ENCODE measurements at regions not wholly inside any gene's neighbourhood (a gene's known extent, or its start where the extent isn't known, plus 50 kb on each side); places are given as distances from the start of the nearest gene placed in this dataset.

GRCh38 chr2:115904516-115904915 lies 1462.1 kb downstream of the DPP10 start:
- Mint-ChIP-seq H3K4me1 (ENCODE audit: unreplicated experiment) (peaks cover 9% of the 10 kb centered on the region), H3K36me3 (ENCODE audit: low read depth, unreplicated experiment) (no peaks in the 10 kb centered on the region), H3K9me3 (ENCODE audit: unreplicated experiment) (no peaks in the 10 kb centered on the region), H3K4me3 (ENCODE audit: unreplicated experiment) (no peak overlapping the region), H3K27me3 (ENCODE audit: unreplicated experiment) (no peaks in the 10 kb centered on the region), H3K27ac (ENCODE audit: unreplicated experiment) (no peak overlapping the region)
- TF ChIP-seq, protein P1, sequence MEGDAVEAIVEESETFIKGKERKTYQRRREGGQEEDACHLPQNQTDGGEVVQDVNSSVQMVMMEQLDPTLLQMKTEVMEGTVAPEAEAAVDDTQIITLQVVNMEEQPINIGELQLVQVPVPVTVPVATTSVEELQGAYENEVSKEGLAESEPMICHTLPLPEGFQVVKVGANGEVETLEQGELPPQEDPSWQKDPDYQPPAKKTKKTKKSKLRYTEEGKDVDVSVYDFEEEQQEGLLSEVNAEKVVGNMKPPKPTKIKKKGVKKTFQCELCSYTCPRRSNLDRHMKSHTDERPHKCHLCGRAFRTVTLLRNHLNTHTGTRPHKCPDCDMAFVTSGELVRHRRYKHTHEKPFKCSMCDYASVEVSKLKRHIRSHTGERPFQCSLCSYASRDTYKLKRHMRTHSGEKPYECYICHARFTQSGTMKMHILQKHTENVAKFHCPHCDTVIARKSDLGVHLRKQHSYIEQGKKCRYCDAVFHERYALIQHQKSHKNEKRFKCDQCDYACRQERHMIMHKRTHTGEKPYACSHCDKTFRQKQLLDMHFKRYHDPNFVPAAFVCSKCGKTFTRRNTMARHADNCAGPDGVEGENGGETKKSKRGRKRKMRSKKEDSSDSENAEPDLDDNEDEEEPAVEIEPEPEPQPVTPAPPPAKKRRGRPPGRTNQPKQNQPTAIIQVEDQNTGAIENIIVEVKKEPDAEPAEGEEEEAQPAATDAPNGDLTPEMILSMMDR (IDR thresholded peaks at IDR 0.05; ENCODE audit: unreplicated experiment), result no peak
- DNase-seq (ENCODE audit: low spot score), result no peak

DNA sequence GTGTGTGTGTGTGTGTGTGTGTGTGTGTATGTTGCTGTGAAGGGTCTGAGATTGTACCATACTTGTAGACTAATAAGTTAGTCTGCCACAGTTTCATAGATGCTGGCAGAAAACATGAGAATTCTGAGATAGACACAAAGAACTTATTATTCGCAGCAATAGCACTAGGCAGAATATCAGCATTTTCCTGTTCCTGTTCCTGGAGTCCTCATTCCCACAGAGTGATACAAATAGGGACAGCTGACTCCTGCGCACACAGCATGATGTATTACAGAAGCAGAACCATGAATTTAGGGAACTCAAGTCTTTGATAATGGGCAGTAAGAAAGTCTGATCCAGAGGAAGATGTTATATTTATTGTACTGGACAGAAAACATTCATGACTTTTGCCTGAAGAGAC lies 1466.3 kb downstream of the DPP10 start:
- H3K27ac Mint-ChIP-seq (ENCODE audit: unreplicated experiment), result peak overlapping the region; percentile 55
- H3K4me1 Mint-ChIP-seq (ENCODE audit: unreplicated experiment), result peaks cover 9% of the 10 kb centered on the region
- DNase-seq (ENCODE audit: low spot score), result no peak
- no peaks in the 10 kb centered on the region for H3K36me3 Mint-ChIP-seq (ENCODE audit: low read depth, unreplicated experiment)
- H3K9me3 Mint-ChIP-seq (ENCODE audit: unreplicated experiment), result no peaks in the 10 kb centered on the region
- no peaks in the 10 kb centered on the region for H3K27me3 Mint-ChIP-seq (ENCODE audit: unreplicated experiment)
- H3K4me3 Mint-ChIP-seq (ENCODE audit: unreplicated experiment), result no peak overlapping the region
- TF ChIP-seq, protein P1 (IDR thresholded peaks at IDR 0.05; ENCODE audit: unreplicated experiment), result no peak

- Mint-ChIP-seq H3K27me3 (ENCODE audit: unreplicated experiment) (no peaks in the 10 kb centered on the region), H3K27ac (ENCODE audit: unreplicated experiment) (no peak overlapping the region), H3K9me3 (ENCODE audit: unreplicated experiment) (no peaks in the 10 kb centered on the region), H3K4me1 (ENCODE audit: unreplicated experiment) (peaks cover 9% of the 10 kb centered on the region), H3K36me3 (ENCODE audit: low read depth, unreplicated experiment) (no peaks in the 10 kb centered on the region), H3K4me3 (ENCODE audit: unreplicated experiment) (no peak overlapping the region)
- peak; percentile 17 for DNase-seq (ENCODE audit: low spot score)
- TF ChIP-seq, protein P1 (IDR thresholded peaks at IDR 0.05; ENCODE audit: unreplicated experiment), result peak; percentile 63
These were observed 1467.8 kb downstream of the DPP10 start for GRCh38 chr2:115910270-115910669.

- H3K27me3 Mint-ChIP-seq (ENCODE audit: unreplicated experiment), result no peaks in the 10 kb centered on the region
- H3K9me3 Mint-ChIP-seq (ENCODE audit: unreplicated experiment), result no peaks in the 10 kb centered on the region
- DNase-seq (ENCODE audit: low spot score), result no peak
- no peaks in the 10 kb centered on the region for H3K36me3 Mint-ChIP-seq (ENCODE audit: low read depth, unreplicated experiment)
- TF ChIP-seq, protein P1 (IDR thresholded peaks at IDR 0.05; ENCODE audit: unreplicated experiment), result no peak
- peaks cover 5% of the 10 kb centered on the region for H3K4me1 Mint-ChIP-seq (ENCODE audit: unreplicated experiment)
- H3K4me3 Mint-ChIP-seq (ENCODE audit: unreplicated experiment), result no peak overlapping the region
- H3K27ac Mint-ChIP-seq (ENCODE audit: unreplicated experiment), result no peak overlapping the region
These were observed 1471.5 kb downstream of the DPP10 start for GRCh38 chr2:115913921-115914320.

GRCh38 chr2:115921541-115921940 lies 1479.1 kb downstream of the DPP10 start:
- Mint-ChIP-seq H3K36me3 (ENCODE audit: low read depth, unreplicated experiment) (no peaks in the 10 kb centered on the region), H3K27me3 (ENCODE audit: unreplicated experiment) (peaks cover 3% of the 10 kb centered on the region), H3K4me3 (ENCODE audit: unreplicated experiment) (no peak overlapping the region), H3K9me3 (ENCODE audit: unreplicated experiment) (no peaks in the 10 kb centered on the region), H3K4me1 (ENCODE audit: unreplicated experiment) (peaks cover 3% of the 10 kb centered on the region), H3K27ac (ENCODE audit: unreplicated experiment) (no peak overlapping the region)
- TF ChIP-seq, protein P1 (IDR thresholded peaks at IDR 0.05; ENCODE audit: unreplicated experiment), result no peak
- no peak for DNase-seq (ENCODE audit: low spot score)

Measured in endothelial cell (in vitro differentiated cells).